OCI-LY7 (cell line): ENCODE measurements at regions not wholly inside any gene's neighbourhood (a gene's known extent, or its start where the extent isn't known, plus 50 kb on each side); places are given as distances from the start of the nearest gene placed in this dataset.

ENCODE experiments used
- EZH2phosphoT487 ChIP-seq: fragments of 200-600 bp; sonication (generic); IDR thresholded peaks from 2 replicates; pipeline ENCODE4 v1.6.1; 2018; ENCODE audit warnings: low read depth, borderline replicate concordance, mild to moderate bottlenecking, mixed run types, antibody characterized with exemption, low read length, moderate library complexity, mixed read lengths
- TF ChIP-seq, protein P1 (sequence below): fragments of 200-600 bp; sonication (generic); conservative IDR thresholded peaks from 2 replicates; pipeline ENCODE4 v1.5.1; 2014; ENCODE audit warnings: mild to moderate bottlenecking, antibody characterized with exemption, low read length, moderate library complexity, mixed read lengths

DNA sequence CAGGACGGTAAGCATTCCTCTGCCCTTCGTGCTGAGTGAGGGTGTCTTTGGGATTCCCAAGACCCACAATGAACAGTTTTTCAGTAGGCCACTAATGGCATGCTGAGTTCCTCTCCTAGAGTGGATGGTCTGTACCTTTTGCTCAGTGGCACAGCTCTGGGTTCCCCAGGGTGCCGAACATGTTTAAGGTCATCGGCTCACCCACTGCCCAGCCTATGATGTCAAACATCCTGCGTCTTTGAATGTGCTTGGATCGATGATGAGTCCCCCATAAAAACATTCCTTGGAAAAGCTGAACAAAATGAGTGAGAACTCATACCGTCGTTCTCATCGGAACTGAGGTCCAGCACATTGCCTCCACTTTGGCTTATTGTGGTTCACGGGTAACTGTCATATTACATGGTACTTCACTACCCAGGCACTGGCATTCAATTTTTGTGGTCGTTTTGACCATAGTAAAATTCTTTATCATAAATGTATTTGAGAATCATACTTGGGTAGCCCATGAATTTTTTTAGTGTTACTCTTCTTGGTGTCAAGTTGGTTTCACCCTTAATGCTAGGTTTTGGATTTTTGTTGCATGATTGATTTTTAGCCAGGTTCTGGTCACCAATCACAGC, 118.2 kb downstream of the SNRPN start:
- TF ChIP-seq, protein P1, sequence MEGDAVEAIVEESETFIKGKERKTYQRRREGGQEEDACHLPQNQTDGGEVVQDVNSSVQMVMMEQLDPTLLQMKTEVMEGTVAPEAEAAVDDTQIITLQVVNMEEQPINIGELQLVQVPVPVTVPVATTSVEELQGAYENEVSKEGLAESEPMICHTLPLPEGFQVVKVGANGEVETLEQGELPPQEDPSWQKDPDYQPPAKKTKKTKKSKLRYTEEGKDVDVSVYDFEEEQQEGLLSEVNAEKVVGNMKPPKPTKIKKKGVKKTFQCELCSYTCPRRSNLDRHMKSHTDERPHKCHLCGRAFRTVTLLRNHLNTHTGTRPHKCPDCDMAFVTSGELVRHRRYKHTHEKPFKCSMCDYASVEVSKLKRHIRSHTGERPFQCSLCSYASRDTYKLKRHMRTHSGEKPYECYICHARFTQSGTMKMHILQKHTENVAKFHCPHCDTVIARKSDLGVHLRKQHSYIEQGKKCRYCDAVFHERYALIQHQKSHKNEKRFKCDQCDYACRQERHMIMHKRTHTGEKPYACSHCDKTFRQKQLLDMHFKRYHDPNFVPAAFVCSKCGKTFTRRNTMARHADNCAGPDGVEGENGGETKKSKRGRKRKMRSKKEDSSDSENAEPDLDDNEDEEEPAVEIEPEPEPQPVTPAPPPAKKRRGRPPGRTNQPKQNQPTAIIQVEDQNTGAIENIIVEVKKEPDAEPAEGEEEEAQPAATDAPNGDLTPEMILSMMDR, result no peak
- no peak for TF ChIP-seq EZH2phosphoT487
